Breast epithelium (tissue), 4 donors: ENCODE measurements at regions not wholly inside any gene's neighbourhood (a gene's known extent, or its start where the extent isn't known, plus 50 kb on each side); places are given as distances from the start of the nearest gene placed in this dataset.
A peak's percentile ranks its signal among the peaks of the same experiment; 100 is the strongest.

Source experiments
- DNase-seq, 2 donors: peaks; one replicate each; pipeline ENCODE4 v3.0.0-alpha.2; 2019; ENCODE audit warnings: low spot score in 2 of 2
- H3K27ac ChIP-seq, 2 donors: fragments of 200-600 bp; sonication (generic) in 1 of 2; one replicate each; pipeline ENCODE4 v1.5.1; 2016 to 2019; ENCODE audit warnings: mild to moderate bottlenecking in 1 of 2
- H3K27me3 ChIP-seq, 2 donors: fragments of 200-600 bp; sonication (generic) in 1 of 2; one replicate each; pipeline versions ENCODE4 v1.5.1 to v1.6.0; 2017 to 2019; ENCODE audit warnings: control low read depth in 1 of 2, mild to moderate bottlenecking in 1 of 2
- H3K36me3 ChIP-seq: fragments of 200-600 bp; one replicate; pipeline ENCODE4 v1.5.1; 2019
- H3K4me1 ChIP-seq, 2 donors: fragments of 200-600 bp; sonication (generic); one replicate each; pipeline ENCODE4 v1.5.1; 2016 to 2019; ENCODE audit warnings: control low read depth in 1 of 2
- H3K4me3 ChIP-seq, 3 donors: fragments of 200-600 bp; sonication (generic); 1 replicate in 2 of 3; 2 replicates in 1 of 3; pipeline ENCODE4 v1.5.1; 2016 to 2019; ENCODE audit warnings: mild to moderate bottlenecking in 3 of 3, moderate library complexity in 2 of 3
- H3K9me3 ChIP-seq, 2 donors: fragments of 200-600 bp; sonication (generic) in 1 of 2; one replicate each; pipeline ENCODE4 v1.5.1; 2016 to 2019; ENCODE audit warnings: control low read depth in 1 of 2
- CTCF ChIP-seq, 3 donors: fragments of 450-650 bp; IDR thresholded peaks; one replicate each; pipeline ENCODE4 v1.5.1; 2016 to 2017; ENCODE audit warnings: antibody characterized with exemption in 3 of 3, mild to moderate bottlenecking in 3 of 3, moderate library complexity in 3 of 3
- POLR2A ChIP-seq: fragments of 450-650 bp; IDR thresholded peaks from one replicate; pipeline ENCODE4 v1.6.1; 2016; ENCODE audit warnings: antibody characterized with exemption, mild to moderate bottlenecking, moderate library complexity
- POLR2AphosphoS5 ChIP-seq, 3 donors: sonication (generic); formaldehyde crosslinking; IDR thresholded peaks; one replicate each; pipeline ENCODE4 v1.6.1; 2017; ENCODE audit warnings: antibody characterized with exemption in 3 of 3
- intact Hi-C: fragments of 100-400 bp; cut with DNase I; formaldehyde crosslinking; loops from one replicate; pipeline ENCODE4 v1.15.1; 2023; ENCODE audit warnings: low total_unique reads

- no peak overlapping the region for H3K4me3 ChIP-seq
- DNase-seq = no peak
- no peaks in the 10 kb centered on the region for H3K27me3 ChIP-seq
- intact Hi-C loops = no loop called here
- TF ChIP-seq CTCF (IDR thresholded peaks at IDR 0.05) (no peak), POLR2AphosphoS5 (IDR thresholded peaks at IDR 0.05) (no peak), POLR2A (no peak)
- H3K27ac ChIP-seq = no peak overlapping the region
- H3K36me3 ChIP-seq = no peaks in the 10 kb centered on the region
- no peaks in the 10 kb centered on the region for H3K9me3 ChIP-seq
- no peaks in the 10 kb centered on the region for H3K4me1 ChIP-seq
Observed at GRCh38 chr13:81488021-81488420, 1147.1 kb upstream of the SPRY2 start.

GRCh38 chr13:81487151-81487550 lies 1146.2 kb upstream of the SPRY2 start:
- H3K27ac ChIP-seq = no peak overlapping the region
- no peaks in the 10 kb centered on the region for H3K27me3 ChIP-seq
- H3K9me3 ChIP-seq = no peaks in the 10 kb centered on the region
- no peaks in the 10 kb centered on the region for H3K36me3 ChIP-seq
- no peaks in the 10 kb centered on the region for H3K4me1 ChIP-seq
- intact Hi-C loops = no loop called here
- TF ChIP-seq POLR2AphosphoS5 (IDR thresholded peaks at IDR 0.05) (no peak), CTCF (IDR thresholded peaks at IDR 0.05) (no peak), POLR2A (no peak)
- H3K4me3 ChIP-seq = no peak overlapping the region
- no peak for DNase-seq

- TF ChIP-seq CTCF (IDR thresholded peaks at IDR 0.05) (no peak), POLR2AphosphoS5 (IDR thresholded peaks at IDR 0.05) (no peak), POLR2A (no peak)
- Histone ChIP-seq H3K4me3 (no peak overlapping the region), H3K36me3 (no peaks in the 10 kb centered on the region), H3K27ac (no peak overlapping the region), H3K4me1 (no peaks in the 10 kb centered on the region), H3K9me3 (no peaks in the 10 kb centered on the region), H3K27me3 (no peaks in the 10 kb centered on the region)
- intact Hi-C loops = no loop called here
- no peak for DNase-seq
Observed at GRCh38 chr13:81480634-81481033, 1139.7 kb upstream of the SPRY2 start.

- peak overlapping the region; percentile 22 to 51 for H3K27ac ChIP-seq
- no peaks in the 10 kb centered on the region for H3K9me3 ChIP-seq
- TF ChIP-seq POLR2AphosphoS5 (IDR thresholded peaks at IDR 0.05) (no peak), POLR2A (no peak), CTCF (IDR thresholded peaks at IDR 0.05) (no peak)
- H3K36me3 ChIP-seq = no peaks in the 10 kb centered on the region
- intact Hi-C loops = no loop called here
- no peak overlapping the region for H3K4me3 ChIP-seq
- peak in 1 of 2 donors; percentile 21 for DNase-seq
- no peaks in the 10 kb centered on the region for H3K27me3 ChIP-seq
- H3K4me1 ChIP-seq = no peaks in the 10 kb centered on the region
Observed at GRCh38 chr13:81473366-81473899, 1132.5 kb upstream of the SPRY2 start.

GRCh38 chr13:81458170-81458569 lies 1117.2 kb upstream of the SPRY2 start:
- Histone ChIP-seq H3K36me3 (no peaks in the 10 kb centered on the region), H3K4me3 (no peak overlapping the region), H3K27ac (no peak overlapping the region), H3K9me3 (no peaks in the 10 kb centered on the region), H3K4me1 (no peaks in the 10 kb centered on the region), H3K27me3 (no peaks in the 10 kb centered on the region)
- TF ChIP-seq CTCF (IDR thresholded peaks at IDR 0.05) (no peak), POLR2A (no peak)
- intact Hi-C loops = no loop called here
- no peak for DNase-seq
